Astrocyte (in vitro differentiated cells and primary cell): ENCODE measurements at regions not wholly inside any gene's neighbourhood (a gene's known extent, or its start where the extent isn't known, plus 50 kb on each side); places are given as distances from the start of the nearest gene placed in this dataset.

Experiments used
- EZH2 ChIP-seq: IDR thresholded peaks from 2 replicates; pipeline ENCODE4 v1.6.1; 2012; ENCODE audit warnings: mild to moderate bottlenecking, low read length, inconsistent platforms; ENCODE audit not compliant: insufficient read depth
- TF ChIP-seq, protein P1 (sequence below): IDR thresholded peaks from 2 replicates; pipeline ENCODE4 v1.5.1; 2011; ENCODE audit warnings: low read depth, mild to moderate bottlenecking, inconsistent platforms, low read length, moderate library complexity; ENCODE audit not compliant: insufficient read depth

DNA sequence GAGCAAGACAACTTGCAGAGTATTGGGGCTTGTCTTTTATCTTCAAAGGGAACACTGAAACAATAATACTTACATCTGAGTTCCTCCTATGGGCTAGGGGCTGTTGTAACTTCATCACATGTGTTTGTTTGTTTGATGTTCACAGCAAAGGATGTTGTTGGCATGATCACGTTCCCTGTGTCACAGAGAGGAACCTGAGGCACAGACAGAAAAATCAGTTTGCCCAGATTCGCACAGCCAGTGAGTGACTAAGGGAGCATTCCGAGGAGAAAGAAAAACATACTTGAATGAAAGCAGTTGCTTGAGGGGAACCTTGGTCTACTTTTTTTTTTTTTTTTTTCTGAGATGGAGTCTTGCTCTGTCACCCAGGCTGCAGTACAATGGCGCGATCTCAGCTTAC is 87.2 kb upstream of the PFKP start:
- TF ChIP-seq, protein P1, sequence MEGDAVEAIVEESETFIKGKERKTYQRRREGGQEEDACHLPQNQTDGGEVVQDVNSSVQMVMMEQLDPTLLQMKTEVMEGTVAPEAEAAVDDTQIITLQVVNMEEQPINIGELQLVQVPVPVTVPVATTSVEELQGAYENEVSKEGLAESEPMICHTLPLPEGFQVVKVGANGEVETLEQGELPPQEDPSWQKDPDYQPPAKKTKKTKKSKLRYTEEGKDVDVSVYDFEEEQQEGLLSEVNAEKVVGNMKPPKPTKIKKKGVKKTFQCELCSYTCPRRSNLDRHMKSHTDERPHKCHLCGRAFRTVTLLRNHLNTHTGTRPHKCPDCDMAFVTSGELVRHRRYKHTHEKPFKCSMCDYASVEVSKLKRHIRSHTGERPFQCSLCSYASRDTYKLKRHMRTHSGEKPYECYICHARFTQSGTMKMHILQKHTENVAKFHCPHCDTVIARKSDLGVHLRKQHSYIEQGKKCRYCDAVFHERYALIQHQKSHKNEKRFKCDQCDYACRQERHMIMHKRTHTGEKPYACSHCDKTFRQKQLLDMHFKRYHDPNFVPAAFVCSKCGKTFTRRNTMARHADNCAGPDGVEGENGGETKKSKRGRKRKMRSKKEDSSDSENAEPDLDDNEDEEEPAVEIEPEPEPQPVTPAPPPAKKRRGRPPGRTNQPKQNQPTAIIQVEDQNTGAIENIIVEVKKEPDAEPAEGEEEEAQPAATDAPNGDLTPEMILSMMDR: no peak
- TF ChIP-seq EZH2: no peak
